ENCODE measurements at regions not wholly inside any gene's neighbourhood (a gene's known extent, or its start where the extent isn't known, plus 50 kb on each side); places are given as distances from the start of the nearest gene placed in this dataset.

- no peaks in the 10 kb centered on the region for H3K9me3 ChIP-seq (ENCODE audit: control insufficient read depth, insufficient read depth, low read depth, low read length)
- in situ Hi-C loops (cut with HindIII; ENCODE audit: low pct_unique_long_range_greater_than_20kb, low sequenced_read_pairs) (no loop called here), intact Hi-C loops (cut with micrococcal nuclease; ENCODE audit: unreplicated experiment) (no loop called here)
- H3K27ac ChIP-seq (ENCODE audit: low read length): no peak overlapping the region
- ATAC-seq (no peak), DNase-seq (ENCODE audit: low read depth, low spot score) (no peak)
- H3K27me3 ChIP-seq (ENCODE audit: control insufficient read depth, insufficient read depth, low read length): no peaks in the 10 kb centered on the region
- ChIA-PET CTCF (no interaction called here), POLR2A (no interaction called here)
- no peak overlapping the region for H3K4me3 ChIP-seq (ENCODE audit: low read depth in 2 of 2, low read length in 2 of 2)
- no peaks in the 10 kb centered on the region for H3K36me3 ChIP-seq (ENCODE audit: control insufficient read depth, insufficient read depth, low read length)
- no TSS peak for BruUV-seq (replicated peaks)
- TF ChIP-seq, protein P1, sequence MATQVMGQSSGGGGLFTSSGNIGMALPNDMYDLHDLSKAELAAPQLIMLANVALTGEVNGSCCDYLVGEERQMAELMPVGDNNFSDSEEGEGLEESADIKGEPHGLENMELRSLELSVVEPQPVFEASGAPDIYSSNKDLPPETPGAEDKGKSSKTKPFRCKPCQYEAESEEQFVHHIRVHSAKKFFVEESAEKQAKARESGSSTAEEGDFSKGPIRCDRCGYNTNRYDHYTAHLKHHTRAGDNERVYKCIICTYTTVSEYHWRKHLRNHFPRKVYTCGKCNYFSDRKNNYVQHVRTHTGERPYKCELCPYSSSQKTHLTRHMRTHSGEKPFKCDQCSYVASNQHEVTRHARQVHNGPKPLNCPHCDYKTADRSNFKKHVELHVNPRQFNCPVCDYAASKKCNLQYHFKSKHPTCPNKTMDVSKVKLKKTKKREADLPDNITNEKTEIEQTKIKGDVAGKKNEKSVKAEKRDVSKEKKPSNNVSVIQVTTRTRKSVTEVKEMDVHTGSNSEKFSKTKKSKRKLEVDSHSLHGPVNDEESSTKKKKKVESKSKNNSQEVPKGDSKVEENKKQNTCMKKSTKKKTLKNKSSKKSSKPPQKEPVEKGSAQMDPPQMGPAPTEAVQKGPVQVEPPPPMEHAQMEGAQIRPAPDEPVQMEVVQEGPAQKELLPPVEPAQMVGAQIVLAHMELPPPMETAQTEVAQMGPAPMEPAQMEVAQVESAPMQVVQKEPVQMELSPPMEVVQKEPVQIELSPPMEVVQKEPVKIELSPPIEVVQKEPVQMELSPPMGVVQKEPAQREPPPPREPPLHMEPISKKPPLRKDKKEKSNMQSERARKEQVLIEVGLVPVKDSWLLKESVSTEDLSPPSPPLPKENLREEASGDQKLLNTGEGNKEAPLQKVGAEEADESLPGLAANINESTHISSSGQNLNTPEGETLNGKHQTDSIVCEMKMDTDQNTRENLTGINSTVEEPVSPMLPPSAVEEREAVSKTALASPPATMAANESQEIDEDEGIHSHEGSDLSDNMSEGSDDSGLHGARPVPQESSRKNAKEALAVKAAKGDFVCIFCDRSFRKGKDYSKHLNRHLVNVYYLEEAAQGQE (IDR thresholded peaks at IDR 0.05; ENCODE audit: insufficient read depth in 1 of 2, low read depth in 2 of 2, low read length in 1 of 2): no peak
- TF ChIP-seq CTCF (IDR thresholded peaks at IDR 0.05) (no peak), TCF7L2 (IDR thresholded peaks at IDR 0.05; ENCODE audit: low read depth, low read length) (no peak)
- H3K4me1 ChIP-seq (ENCODE audit: control insufficient read depth, insufficient read depth, low read length): no peaks in the 10 kb centered on the region
Observed at GRCh38 chr2:217102956-217103355, 243.1 kb upstream of the TNP1 start.

DNA sequence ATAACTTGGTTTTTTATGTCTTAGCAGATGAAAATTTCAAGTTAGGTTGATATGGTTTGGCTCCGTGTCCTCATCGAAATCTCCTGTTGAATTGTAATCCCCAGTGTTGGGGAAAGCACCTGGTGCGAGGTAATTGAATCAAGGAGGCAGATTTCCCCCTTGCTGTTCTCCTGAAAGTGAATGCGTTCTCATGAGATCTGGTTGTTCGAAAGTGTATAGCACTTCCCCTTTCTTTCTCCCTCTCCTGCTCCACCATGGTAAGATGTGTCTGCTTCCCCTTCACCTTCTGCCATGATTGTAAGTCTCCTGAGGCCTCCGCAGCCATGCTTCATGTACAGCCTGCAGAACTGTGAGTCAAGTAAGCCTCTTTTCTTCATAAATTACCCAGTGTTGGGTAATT, 242.1 kb upstream of the TNP1 start:
- ChIA-PET POLR2A (no interaction called here), CTCF (no interaction called here)
- Histone ChIP-seq H3K9me3 (ENCODE audit: control insufficient read depth, insufficient read depth, low read depth, low read length) (no peaks in the 10 kb centered on the region), H3K36me3 (ENCODE audit: control insufficient read depth, insufficient read depth, low read length) (no peaks in the 10 kb centered on the region), H3K4me3 (ENCODE audit: low read depth in 2 of 2, low read length in 2 of 2) (no peak overlapping the region), H3K4me1 (ENCODE audit: control insufficient read depth, insufficient read depth, low read length) (no peaks in the 10 kb centered on the region), H3K27ac (ENCODE audit: low read length) (no peak overlapping the region), H3K27me3 (ENCODE audit: control insufficient read depth, insufficient read depth, low read length) (no peaks in the 10 kb centered on the region)
- no peak for ATAC-seq
- no TSS peak for BruUV-seq (replicated peaks)
- in situ Hi-C loops (cut with HindIII; ENCODE audit: low pct_unique_long_range_greater_than_20kb, low sequenced_read_pairs): no loop called here
- intact Hi-C loops (cut with micrococcal nuclease; ENCODE audit: unreplicated experiment): no loop called here
- TF ChIP-seq TCF7L2 (IDR thresholded peaks at IDR 0.05; ENCODE audit: low read depth, low read length) (no peak), POLR2AphosphoS5 (IDR thresholded peaks at IDR 0.05; ENCODE audit: low read depth, low read length) (no peak), SIN3A (IDR thresholded peaks at IDR 0.05; ENCODE audit: borderline replicate concordance, insufficient read depth, low read depth, low read length) (no peak), CTCF (IDR thresholded peaks at IDR 0.05) (no peak)
- TF ChIP-seq, protein P1 (IDR thresholded peaks at IDR 0.05; ENCODE audit: insufficient read depth in 1 of 2, low read depth in 2 of 2, low read length in 1 of 2): no peak
- no peak for DNase-seq (ENCODE audit: low read depth, low spot score)

Measured in Panc1 (cell line).